IMR-90 (cell line): ENCODE measurements at regions not wholly inside any gene's neighbourhood (a gene's known extent, or its start where the extent isn't known, plus 50 kb on each side); places are given as distances from the start of the nearest gene placed in this dataset.

ENCODE experiments used
- CTCF ChIP-seq: conservative IDR thresholded peaks from 2 replicates; pipeline ENCODE4 v1.5.1; 2012; ENCODE audit warnings: mild to moderate bottlenecking, low read depth, low read length, improper control_type of control experiment
- FOS ChIP-seq: fragments of 150-350 bp; IDR thresholded peaks from 2 replicates; pipeline ENCODE4 v1.6.1; 2016; ENCODE audit warnings: low read depth, low read length
- MAFK ChIP-seq: IDR thresholded peaks from 2 replicates; pipeline ENCODE4 v1.6.1; 2012; ENCODE audit warnings: low read depth, low read length, improper control_type of control experiment
- POLR2A ChIP-seq: IDR thresholded peaks from 2 replicates; pipeline ENCODE4 v1.6.1; 2012; ENCODE audit warnings: mild to moderate bottlenecking, low read depth, low read length
- SMC3 ChIP-seq: fragments of 150-350 bp; IDR thresholded peaks from 2 replicates; pipeline ENCODE4 v1.6.1; 2016; ENCODE audit warnings: low read depth, mild to moderate bottlenecking, antibody characterized with exemption, low read length, moderate library complexity

GRCh38 chr17:13387236-13387635 is 214.5 kb downstream of the HS3ST3A1 start:
- no peak for TF ChIP-seq CTCF
- no peak for TF ChIP-seq POLR2A
- no peak for TF ChIP-seq FOS
- TF ChIP-seq MAFK = no peak
- TF ChIP-seq SMC3 = no peak
